ENCODE measurements at regions not wholly inside any gene's neighbourhood (a gene's known extent, or its start where the extent isn't known, plus 50 kb on each side); places are given as distances from the start of the nearest gene placed in this dataset.

- H3K9me3 ChIP-seq (replicated peaks; ENCODE audit: insufficient read depth, low read length) = no peaks in the 10 kb centered on the region
- TF ChIP-seq EZH2 (optimal IDR thresholded peaks at IDR 0.05; ENCODE audit: low read depth, low read length) (no peak), EZH2phosphoT487 (IDR thresholded peaks at IDR 0.05; ENCODE audit: low read length) (no peak)
- TF ChIP-seq, protein P1, sequence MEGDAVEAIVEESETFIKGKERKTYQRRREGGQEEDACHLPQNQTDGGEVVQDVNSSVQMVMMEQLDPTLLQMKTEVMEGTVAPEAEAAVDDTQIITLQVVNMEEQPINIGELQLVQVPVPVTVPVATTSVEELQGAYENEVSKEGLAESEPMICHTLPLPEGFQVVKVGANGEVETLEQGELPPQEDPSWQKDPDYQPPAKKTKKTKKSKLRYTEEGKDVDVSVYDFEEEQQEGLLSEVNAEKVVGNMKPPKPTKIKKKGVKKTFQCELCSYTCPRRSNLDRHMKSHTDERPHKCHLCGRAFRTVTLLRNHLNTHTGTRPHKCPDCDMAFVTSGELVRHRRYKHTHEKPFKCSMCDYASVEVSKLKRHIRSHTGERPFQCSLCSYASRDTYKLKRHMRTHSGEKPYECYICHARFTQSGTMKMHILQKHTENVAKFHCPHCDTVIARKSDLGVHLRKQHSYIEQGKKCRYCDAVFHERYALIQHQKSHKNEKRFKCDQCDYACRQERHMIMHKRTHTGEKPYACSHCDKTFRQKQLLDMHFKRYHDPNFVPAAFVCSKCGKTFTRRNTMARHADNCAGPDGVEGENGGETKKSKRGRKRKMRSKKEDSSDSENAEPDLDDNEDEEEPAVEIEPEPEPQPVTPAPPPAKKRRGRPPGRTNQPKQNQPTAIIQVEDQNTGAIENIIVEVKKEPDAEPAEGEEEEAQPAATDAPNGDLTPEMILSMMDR (IDR thresholded peaks at IDR 0.05; ENCODE audit: low read length) = no peak
- no peaks in the 10 kb centered on the region for H3F3A ChIP-seq (ENCODE audit: insufficient read depth, low read length)
- no peak for DNase-seq
- H3K79me2 ChIP-seq (ENCODE audit: low read length) = no peaks in the 10 kb centered on the region
- no peak overlapping the region for H3K4me3 ChIP-seq (ENCODE audit: low read length)
- H2AFZ ChIP-seq (ENCODE audit: low read length) = no peak overlapping the region
- H3K27me3 ChIP-seq (replicated peaks; ENCODE audit: insufficient read depth, low read length) = no peaks in the 10 kb centered on the region
- no peaks in the 10 kb centered on the region for H4K20me1 ChIP-seq (ENCODE audit: insufficient read depth, low read length)
- peaks cover 16% of the 10 kb centered on the region for H3K4me1 ChIP-seq (ENCODE audit: low read length)
- H3K9ac ChIP-seq (ENCODE audit: low read length) = no peak overlapping the region
- H3K27ac ChIP-seq (ENCODE audit: low read length) = no peak overlapping the region
- H3K36me3 ChIP-seq (replicated peaks; ENCODE audit: insufficient read depth, low read length) = no peaks in the 10 kb centered on the region
- H3K4me2 ChIP-seq (ENCODE audit: low read depth, low read length) = no peak overlapping the region
- H3K9me2 ChIP-seq (replicated peaks; ENCODE audit: insufficient read depth, low read length) = no peaks in the 10 kb centered on the region
These were observed 143.1 kb upstream of the PELI1 start for GRCh38 chr2:64287202-64287740.

- H3K36me3 ChIP-seq (replicated peaks; ENCODE audit: insufficient read depth, low read length) = no peaks in the 10 kb centered on the region
- no peaks in the 10 kb centered on the region for H3K9me2 ChIP-seq (replicated peaks; ENCODE audit: insufficient read depth, low read length)
- no peaks in the 10 kb centered on the region for H4K20me1 ChIP-seq (ENCODE audit: insufficient read depth, low read length)
- H3K27ac ChIP-seq (ENCODE audit: low read length) = no peak overlapping the region
- H3K4me2 ChIP-seq (ENCODE audit: low read depth, low read length) = no peak overlapping the region
- no peak overlapping the region for H3K9ac ChIP-seq (ENCODE audit: low read length)
- no peaks in the 10 kb centered on the region for H3K27me3 ChIP-seq (replicated peaks; ENCODE audit: insufficient read depth, low read length)
- H3K9me3 ChIP-seq (replicated peaks; ENCODE audit: insufficient read depth, low read length) = no peaks in the 10 kb centered on the region
- TF ChIP-seq, protein P1 (IDR thresholded peaks at IDR 0.05; ENCODE audit: low read length) = no peak
- TF ChIP-seq EZH2phosphoT487 (IDR thresholded peaks at IDR 0.05; ENCODE audit: low read length) = no peak
- no peak for TF ChIP-seq EZH2 (optimal IDR thresholded peaks at IDR 0.05; ENCODE audit: low read depth, low read length)
- H3K79me2 ChIP-seq (ENCODE audit: low read length) = no peaks in the 10 kb centered on the region
- no peak overlapping the region for H2AFZ ChIP-seq (ENCODE audit: low read length)
- H3K4me1 ChIP-seq (ENCODE audit: low read length) = peaks cover 6% of the 10 kb centered on the region
- no peak overlapping the region for H3K4me3 ChIP-seq (ENCODE audit: low read length)
- H3F3A ChIP-seq (ENCODE audit: insufficient read depth, low read length) = no peaks in the 10 kb centered on the region
- peak; percentile 28 for DNase-seq
These were observed 144.3 kb upstream of the PELI1 start for GRCh38 chr2:64288321-64289193.

GRCh38 chr2:64289251-64289650 is 145.0 kb upstream of the PELI1 start:
- no peak for TF ChIP-seq EZH2phosphoT487 (IDR thresholded peaks at IDR 0.05; ENCODE audit: low read length)
- H3K79me2 ChIP-seq (ENCODE audit: low read length) = no peaks in the 10 kb centered on the region
- H3F3A ChIP-seq (ENCODE audit: insufficient read depth, low read length) = no peaks in the 10 kb centered on the region
- no peak overlapping the region for H2AFZ ChIP-seq (ENCODE audit: low read length)
- no peaks in the 10 kb centered on the region for H3K36me3 ChIP-seq (replicated peaks; ENCODE audit: insufficient read depth, low read length)
- no peaks in the 10 kb centered on the region for H3K27me3 ChIP-seq (replicated peaks; ENCODE audit: insufficient read depth, low read length)
- DNase-seq = no peak
- no peaks in the 10 kb centered on the region for H3K9me3 ChIP-seq (replicated peaks; ENCODE audit: insufficient read depth, low read length)
- no peaks in the 10 kb centered on the region for H3K9me2 ChIP-seq (replicated peaks; ENCODE audit: insufficient read depth, low read length)
- H4K20me1 ChIP-seq (ENCODE audit: insufficient read depth, low read length) = no peaks in the 10 kb centered on the region
- no peak overlapping the region for H3K4me2 ChIP-seq (ENCODE audit: low read depth, low read length)
- no peak overlapping the region for H3K27ac ChIP-seq (ENCODE audit: low read length)
- H3K9ac ChIP-seq (ENCODE audit: low read length) = no peak overlapping the region
- H3K4me1 ChIP-seq (ENCODE audit: low read length) = no peaks in the 10 kb centered on the region
- H3K4me3 ChIP-seq (ENCODE audit: low read length) = no peak overlapping the region

DNA sequence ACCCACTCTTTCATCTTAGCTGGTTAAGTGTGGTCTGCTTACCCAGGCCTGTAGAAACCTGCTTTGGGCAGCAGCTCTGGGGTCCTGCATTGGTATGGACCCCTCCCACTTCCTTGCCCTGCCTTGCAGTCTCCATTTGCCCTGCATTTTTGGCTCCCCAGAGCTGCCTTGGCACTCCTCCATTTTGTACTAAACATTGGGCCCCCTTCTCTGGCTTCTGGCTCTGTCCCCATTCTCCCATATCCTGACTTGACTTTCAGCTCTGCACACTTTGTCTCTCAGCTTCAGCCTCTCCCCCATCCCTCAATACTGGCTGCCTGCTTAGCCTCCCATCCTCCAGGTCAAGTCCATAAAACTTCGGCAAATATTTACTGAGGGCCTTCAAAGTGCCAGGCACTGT is 145.5 kb upstream of the PELI1 start:
- H3K9me2 ChIP-seq (replicated peaks; ENCODE audit: insufficient read depth, low read length) = no peaks in the 10 kb centered on the region
- no peaks in the 10 kb centered on the region for H3K79me2 ChIP-seq (ENCODE audit: low read length)
- H3K9me3 ChIP-seq (replicated peaks; ENCODE audit: insufficient read depth, low read length) = no peaks in the 10 kb centered on the region
- no peaks in the 10 kb centered on the region for H3F3A ChIP-seq (ENCODE audit: insufficient read depth, low read length)
- H3K27me3 ChIP-seq (replicated peaks; ENCODE audit: insufficient read depth, low read length) = no peaks in the 10 kb centered on the region
- no peak overlapping the region for H3K4me3 ChIP-seq (ENCODE audit: low read length)
- no peak overlapping the region for H3K9ac ChIP-seq (ENCODE audit: low read length)
- no peak for DNase-seq
- no peaks in the 10 kb centered on the region for H3K4me1 ChIP-seq (ENCODE audit: low read length)
- H4K20me1 ChIP-seq (ENCODE audit: insufficient read depth, low read length) = no peaks in the 10 kb centered on the region
- H3K27ac ChIP-seq (ENCODE audit: low read length) = no peak overlapping the region
- H3K4me2 ChIP-seq (ENCODE audit: low read depth, low read length) = no peak overlapping the region
- no peak overlapping the region for H2AFZ ChIP-seq (ENCODE audit: low read length)
- no peak for TF ChIP-seq EZH2 (optimal IDR thresholded peaks at IDR 0.05; ENCODE audit: low read depth, low read length)
- TF ChIP-seq, protein P1 (IDR thresholded peaks at IDR 0.05; ENCODE audit: low read length) = no peak
- TF ChIP-seq EZH2phosphoT487 (IDR thresholded peaks at IDR 0.05; ENCODE audit: low read length) = no peak
- no peaks in the 10 kb centered on the region for H3K36me3 ChIP-seq (replicated peaks; ENCODE audit: insufficient read depth, low read length)
